Kidney (tissue), 13 donors: ENCODE measurements at regions not wholly inside any gene's neighbourhood (a gene's known extent, or its start where the extent isn't known, plus 50 kb on each side); places are given as distances from the start of the nearest gene placed in this dataset.
"Not testable (repeated sequence)": the region's sequence is repeated elsewhere in the genome, so short reads cannot be mapped to it uniquely, and the experiment has no call there.

ENCODE experiments used
- DNase-seq, 5 donors: peaks; one replicate each; pipeline ENCODE4 v3.0.0-alpha.2; 2013 to 2020
- FAIRE-seq: peaks from 2 replicates; lab custom pipeline; 2012; peaks lifted over from hg19 to GRCh38; lab: Jason Lieb, UNC
- H3K27ac ChIP-seq, 2 donors: one replicate each; pipeline ENCODE4 v1.7.0; 2013; ENCODE audit warnings: low read depth in 2 of 2, low read length in 2 of 2, inconsistent platforms in 1 of 2
- H3K27me3 ChIP-seq: one replicate; pipeline ENCODE4 v1.7.1; 2013; ENCODE audit warnings: low read length, inconsistent platforms; ENCODE audit not compliant: control insufficient read depth, insufficient read depth
- H3K36me3 ChIP-seq, 3 donors: one replicate each; pipeline versions ENCODE4 v1.7.0 to v1.7.1; 2013; ENCODE audit warnings: low read length in 3 of 3, control low read depth in 1 of 3, inconsistent platforms in 1 of 3; ENCODE audit not compliant: insufficient read depth in 3 of 3, control insufficient read depth in 2 of 3
- H3K4me1 ChIP-seq, 3 donors: one replicate each; pipeline versions ENCODE4 v1.7.0 to v1.7.1; 2013; ENCODE audit warnings: low read length in 3 of 3, inconsistent platforms in 1 of 3, low read depth in 1 of 3; ENCODE audit not compliant: control insufficient read depth in 2 of 3, insufficient read depth in 2 of 3
- H3K4me3 ChIP-seq, 3 donors: one replicate each; pipeline versions ENCODE4 v1.7.0 to v1.8.1; 2013; ENCODE audit warnings: low read length in 3 of 3, control low read depth in 1 of 3, inconsistent platforms in 1 of 3
- H3K9ac ChIP-seq, 3 donors: one replicate each; pipeline versions ENCODE4 v1.7.0 to v1.7.1; 2013; ENCODE audit warnings: low read length in 3 of 3, control low read depth in 1 of 3, inconsistent platforms in 1 of 3
- H3K9me3 ChIP-seq, 3 donors: one replicate each; pipeline versions ENCODE4 v1.7.0 to v1.7.1; 2013; ENCODE audit warnings: low read length in 3 of 3, control low read depth in 1 of 3, inconsistent platforms in 1 of 3; ENCODE audit not compliant: control insufficient read depth in 2 of 3, insufficient read depth in 1 of 3
- CTCF ChIP-seq: IDR thresholded peaks from 3 replicates; pipeline ENCODE4 v1.5.1; 2012; ENCODE audit warnings: mild to moderate bottlenecking, moderate library complexity, borderline replicate concordance; ENCODE audit not compliant: insufficient read depth; ENCODE audit errors: extremely low read depth
- intact Hi-C: fragments of 100-400 bp; cut with DNase I; formaldehyde crosslinking; loops from one replicate; pipeline ENCODE4 v1.11.1; 2022
- donor health status: control.
- donor health status: control.
- donor health status: control.
- donor health status: control.
- donor health status: control.
- donor health status: DM: yes; HTN: yes; CAD: no.
- donor health status: Normal renal cell carcinoma (clear cell type).

- no peaks in the 10 kb centered on the region for H3K4me1 ChIP-seq
- H3K27me3 ChIP-seq: no peaks in the 10 kb centered on the region
- no peak overlapping the region for H3K27ac ChIP-seq
- intact Hi-C loops: no loop called here
- FAIRE-seq: no peak
- H3K36me3 ChIP-seq: no peaks in the 10 kb centered on the region
- no peak for TF ChIP-seq CTCF
- no peak overlapping the region for H3K4me3 ChIP-seq
- H3K9ac ChIP-seq: no peak overlapping the region
- no peaks in the 10 kb centered on the region for H3K9me3 ChIP-seq
- DNase-seq: no peak
These were observed 84.7 kb downstream of the LARP7 start for GRCh38 chr4:112721627-112722026.

GRCh38 chr4:112726041-112726440 lies 89.1 kb downstream of the LARP7 start:
- H3K4me1 ChIP-seq: no peaks in the 10 kb centered on the region
- intact Hi-C loops: no loop called here
- H3K36me3 ChIP-seq: no peaks in the 10 kb centered on the region
- no peak for TF ChIP-seq CTCF
- H3K4me3 ChIP-seq: no peak overlapping the region
- no peak overlapping the region for H3K27ac ChIP-seq
- no peak overlapping the region for H3K9ac ChIP-seq
- H3K27me3 ChIP-seq: no peaks in the 10 kb centered on the region
- no peaks in the 10 kb centered on the region for H3K9me3 ChIP-seq
- DNase-seq (no peak), FAIRE-seq (no peak)

- H3K4me3 ChIP-seq, H3K9ac ChIP-seq, H3K36me3 ChIP-seq, H3K27ac ChIP-seq, H3K4me1 ChIP-seq, H3K27me3 ChIP-seq, DNase-seq, FAIRE-seq, intact Hi-C loops, H3K9me3 ChIP-seq: not testable (repeated sequence)
These were observed 90.8 kb downstream of the LARP7 start for GRCh38 chr4:112727728-112728127.

DNA sequence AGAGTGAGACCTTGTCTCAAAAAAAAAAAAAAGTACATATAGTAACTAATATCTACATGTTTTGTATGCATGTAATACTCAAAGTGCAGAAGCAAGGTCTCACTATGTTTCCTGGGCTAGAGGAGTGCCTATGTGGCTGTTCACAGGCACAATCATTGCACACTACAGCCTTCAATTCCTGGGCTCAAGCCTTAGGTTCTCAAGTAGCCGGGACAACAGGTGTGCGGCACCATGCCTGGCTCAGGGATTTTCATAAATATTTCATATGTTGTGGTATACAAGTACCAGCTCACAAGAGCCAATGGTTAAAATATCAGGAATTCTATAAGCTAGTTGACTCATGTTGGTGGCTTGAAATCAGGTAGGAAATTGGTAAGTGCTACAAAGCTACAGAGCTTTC lies 94.8 kb downstream of the LARP7 start:
- Histone ChIP-seq H3K9me3 (no peaks in the 10 kb centered on the region), H3K4me3 (no peak overlapping the region), H3K27ac (no peak overlapping the region), H3K27me3 (no peaks in the 10 kb centered on the region), H3K36me3 (no peaks in the 10 kb centered on the region), H3K4me1 (no peaks in the 10 kb centered on the region), H3K9ac (no peak overlapping the region)
- TF ChIP-seq CTCF: no peak
- intact Hi-C loops: no loop called here
- FAIRE-seq: no peak
- DNase-seq: no peak
